ENCODE measurements at regions not wholly inside any gene's neighbourhood (a gene's known extent, or its start where the extent isn't known, plus 50 kb on each side); places are given as distances from the start of the nearest gene placed in this dataset.

DNA sequence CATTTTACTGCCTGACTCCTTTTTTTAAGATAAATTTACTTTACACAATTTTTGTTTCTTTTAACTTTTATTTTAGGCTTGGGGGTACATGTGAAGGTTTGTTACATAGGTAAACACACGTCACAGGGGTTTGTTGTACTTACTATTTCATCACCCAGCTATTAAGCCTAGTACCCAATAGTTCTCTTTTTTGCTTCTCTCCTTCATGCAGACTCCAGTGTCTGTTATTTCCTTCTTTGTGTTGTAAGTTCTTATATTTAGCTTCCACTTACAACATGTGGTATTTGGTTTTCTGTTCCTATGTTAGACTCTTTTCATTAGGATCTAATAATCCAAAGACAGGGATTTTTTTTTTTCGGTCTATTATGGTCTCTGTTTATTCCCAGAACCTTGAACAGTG, 83.5 kb upstream of the CCN6 start:
- POLR2A ChIA-PET: no interaction called here
- TF ChIP-seq, protein P1, sequence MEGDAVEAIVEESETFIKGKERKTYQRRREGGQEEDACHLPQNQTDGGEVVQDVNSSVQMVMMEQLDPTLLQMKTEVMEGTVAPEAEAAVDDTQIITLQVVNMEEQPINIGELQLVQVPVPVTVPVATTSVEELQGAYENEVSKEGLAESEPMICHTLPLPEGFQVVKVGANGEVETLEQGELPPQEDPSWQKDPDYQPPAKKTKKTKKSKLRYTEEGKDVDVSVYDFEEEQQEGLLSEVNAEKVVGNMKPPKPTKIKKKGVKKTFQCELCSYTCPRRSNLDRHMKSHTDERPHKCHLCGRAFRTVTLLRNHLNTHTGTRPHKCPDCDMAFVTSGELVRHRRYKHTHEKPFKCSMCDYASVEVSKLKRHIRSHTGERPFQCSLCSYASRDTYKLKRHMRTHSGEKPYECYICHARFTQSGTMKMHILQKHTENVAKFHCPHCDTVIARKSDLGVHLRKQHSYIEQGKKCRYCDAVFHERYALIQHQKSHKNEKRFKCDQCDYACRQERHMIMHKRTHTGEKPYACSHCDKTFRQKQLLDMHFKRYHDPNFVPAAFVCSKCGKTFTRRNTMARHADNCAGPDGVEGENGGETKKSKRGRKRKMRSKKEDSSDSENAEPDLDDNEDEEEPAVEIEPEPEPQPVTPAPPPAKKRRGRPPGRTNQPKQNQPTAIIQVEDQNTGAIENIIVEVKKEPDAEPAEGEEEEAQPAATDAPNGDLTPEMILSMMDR (IDR thresholded peaks at IDR 0.05; ENCODE audit: unreplicated experiment): no peak
- Mint-ChIP-seq H3K27me3 (ENCODE audit: insufficient read depth, unreplicated experiment) (no peaks in the 10 kb centered on the region), H3K4me1 (ENCODE audit: insufficient read depth, unreplicated experiment) (peaks cover 25% of the 10 kb centered on the region), H3K36me3 (ENCODE audit: insufficient read depth, unreplicated experiment) (no peaks in the 10 kb centered on the region), H3K4me3 (ENCODE audit: unreplicated experiment) (no peak overlapping the region), H3K27ac (ENCODE audit: low read depth, unreplicated experiment) (no peak overlapping the region), H3K9me3 (ENCODE audit: unreplicated experiment) (no peaks in the 10 kb centered on the region)
- no TSS peak for BruUV-seq (replicated peaks)
- CTCF ChIA-PET: interaction anchor here (0.7 kb wide), 1 partner anchor 91 kb away, joined by 3 read pairs; no protein-coding TSS in a partner anchor
- intact Hi-C loops (cut with micrococcal nuclease): no loop called here
- no peak for DNase-seq (ENCODE audit: unreplicated experiment)

DNA sequence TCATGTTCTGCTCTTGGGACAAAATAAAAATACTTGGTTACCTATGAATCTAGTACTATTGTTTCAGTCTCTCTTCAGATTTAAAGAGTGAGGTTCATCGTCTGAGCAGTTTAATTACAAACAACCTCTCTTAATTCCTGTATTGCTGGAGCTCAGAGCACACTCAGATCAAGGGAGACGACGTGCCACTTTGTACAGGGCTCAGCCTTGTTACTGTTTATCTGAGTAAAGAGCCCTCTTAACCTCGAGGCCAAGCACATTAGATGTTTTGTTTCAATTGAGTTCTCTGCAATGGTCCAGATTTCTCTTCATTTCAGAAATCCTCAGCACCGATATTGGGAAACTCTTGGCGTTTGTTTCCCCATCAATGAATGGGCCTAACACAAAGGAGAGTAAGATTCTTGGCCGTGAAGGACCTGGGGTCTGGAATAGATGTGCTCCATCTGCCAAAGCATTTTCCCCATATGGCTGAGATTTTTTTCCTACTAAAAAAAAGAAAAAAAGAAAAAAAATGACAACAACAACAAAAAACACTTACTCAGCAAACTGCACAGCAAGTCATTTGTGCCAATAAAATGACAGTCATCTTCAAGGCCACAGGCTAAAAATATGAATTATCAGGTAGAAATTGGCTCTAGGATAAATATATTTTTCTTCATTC, 82.6 kb upstream of the CCN6 start:
- H3K4me3 Mint-ChIP-seq (ENCODE audit: unreplicated experiment): no peak overlapping the region
- no peaks in the 10 kb centered on the region for H3K36me3 Mint-ChIP-seq (ENCODE audit: insufficient read depth, unreplicated experiment)
- H3K4me1 Mint-ChIP-seq (ENCODE audit: insufficient read depth, unreplicated experiment): peaks cover 25% of the 10 kb centered on the region
- CTCF ChIA-PET: interaction anchor here (0.5 to 0.6 kb wide), 2 partner anchors 28 to 29 kb away, joined by 3 to 6 read pairs; no protein-coding TSS in a partner anchor
- no peak for DNase-seq (ENCODE audit: unreplicated experiment)
- intact Hi-C loops (cut with micrococcal nuclease): no loop called here
- TF ChIP-seq, protein P1 (IDR thresholded peaks at IDR 0.05; ENCODE audit: unreplicated experiment): no peak
- no TSS peak for BruUV-seq (replicated peaks)
- peak overlapping the region; percentile 100 for H3K27ac Mint-ChIP-seq (ENCODE audit: low read depth, unreplicated experiment)
- no peaks in the 10 kb centered on the region for H3K27me3 Mint-ChIP-seq (ENCODE audit: insufficient read depth, unreplicated experiment)
- H3K9me3 Mint-ChIP-seq (ENCODE audit: unreplicated experiment): no peaks in the 10 kb centered on the region
- POLR2A ChIA-PET: no interaction called here

DNA sequence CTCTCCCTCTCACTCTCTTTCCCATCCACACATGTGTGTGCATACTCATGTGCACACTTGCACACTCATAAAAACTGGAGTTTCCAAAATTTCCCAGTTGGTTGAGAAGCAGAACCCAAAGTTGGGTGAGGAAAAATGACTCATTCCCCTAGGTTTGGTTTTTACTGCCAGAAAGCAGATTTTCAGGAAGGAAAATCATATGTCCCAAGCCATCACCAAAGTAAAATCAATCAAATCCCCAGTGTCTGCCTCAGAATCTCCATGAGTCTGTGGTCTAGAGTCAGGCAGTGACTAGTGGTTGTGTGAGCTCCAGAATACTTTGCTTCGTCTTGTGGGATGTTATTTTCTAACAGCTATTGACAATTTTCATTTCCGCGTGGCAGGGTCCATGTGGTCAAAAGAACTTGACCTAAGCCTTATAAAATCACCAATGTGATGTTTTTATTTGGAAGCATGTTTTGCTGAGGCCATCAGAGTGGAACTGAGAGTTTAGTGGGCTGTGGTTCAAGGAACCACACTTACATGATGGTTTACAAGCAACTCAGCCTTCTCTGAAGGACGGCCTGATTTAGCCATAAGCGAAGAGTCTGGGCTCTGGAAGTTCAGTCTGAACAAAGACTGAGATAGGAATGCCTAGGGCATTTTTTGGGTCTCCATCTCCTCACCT, 81.9 kb upstream of the CCN6 start:
- Mint-ChIP-seq H3K36me3 (ENCODE audit: insufficient read depth, unreplicated experiment) (no peaks in the 10 kb centered on the region), H3K27me3 (ENCODE audit: insufficient read depth, unreplicated experiment) (no peaks in the 10 kb centered on the region), H3K4me1 (ENCODE audit: insufficient read depth, unreplicated experiment) (peaks cover 25% of the 10 kb centered on the region), H3K27ac (ENCODE audit: low read depth, unreplicated experiment) (peak overlapping the region; percentile 100), H3K4me3 (ENCODE audit: unreplicated experiment) (no peak overlapping the region), H3K9me3 (ENCODE audit: unreplicated experiment) (no peaks in the 10 kb centered on the region)
- CTCF ChIA-PET: interaction anchor here (0.6 to 2.7 kb wide), 3 partner anchors 16 to 672 kb away, joined by 3 to 16 read pairs (median 3); no protein-coding TSS in a partner anchor
- POLR2A ChIA-PET: interaction anchor here (0.6 to 2.6 kb wide), 4 partner anchors 13 to 233 kb away, joined by 3 to 30 read pairs (median 12); partner anchors contain the start of gene FYN
- intact Hi-C loops (cut with micrococcal nuclease): loop anchor here (2.0 kb wide), 1 partner anchor 99 kb away; the partner anchor contains the start of gene FYN
- no peak for DNase-seq (ENCODE audit: unreplicated experiment)
- TF ChIP-seq, protein P1 (IDR thresholded peaks at IDR 0.05; ENCODE audit: unreplicated experiment): no peak
- no TSS peak for BruUV-seq (replicated peaks)

DNA sequence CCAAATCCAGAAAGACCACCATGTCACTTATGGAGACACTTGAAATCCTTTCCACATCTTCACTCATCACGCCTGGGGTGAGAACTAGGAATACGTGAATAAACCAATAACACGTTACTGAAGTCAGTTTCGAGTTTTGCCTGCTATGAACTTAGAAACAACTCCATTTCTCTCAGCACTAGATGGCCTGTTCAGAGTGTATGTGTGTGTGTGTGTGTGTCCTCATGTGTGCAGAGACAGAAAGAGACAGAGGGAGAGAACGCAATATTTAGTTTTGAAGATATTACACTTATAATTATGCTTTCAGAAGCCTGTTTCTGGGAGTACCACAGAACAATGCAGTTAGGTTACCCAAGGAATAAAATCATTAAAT, 81.2 kb upstream of the CCN6 start:
- no peak for DNase-seq (ENCODE audit: unreplicated experiment)
- H3K27me3 Mint-ChIP-seq (ENCODE audit: insufficient read depth, unreplicated experiment): no peaks in the 10 kb centered on the region
- H3K4me3 Mint-ChIP-seq (ENCODE audit: unreplicated experiment): peak overlapping the region; percentile 67
- intact Hi-C loops (cut with micrococcal nuclease): loop anchor here (2.0 kb wide), 1 partner anchor 100 kb away; the partner anchor contains the start of gene FYN
- no TSS peak for BruUV-seq (replicated peaks)
- ChIA-PET POLR2A (interaction anchor here (0.6 to 2.6 kb wide), 9 partner anchors 10 to 385 kb away, joined by 3 to 30 read pairs (median 4); partner anchors contain the start of gene FYN), CTCF (interaction anchor here (0.6 to 2.7 kb wide), 4 partner anchors 12 to 671 kb away, joined by 3 to 16 read pairs (median 4); no protein-coding TSS in a partner anchor)
- no peaks in the 10 kb centered on the region for H3K36me3 Mint-ChIP-seq (ENCODE audit: insufficient read depth, unreplicated experiment)
- H3K9me3 Mint-ChIP-seq (ENCODE audit: unreplicated experiment): no peaks in the 10 kb centered on the region
- H3K4me1 Mint-ChIP-seq (ENCODE audit: insufficient read depth, unreplicated experiment): peaks cover 25% of the 10 kb centered on the region
- TF ChIP-seq, protein P1 (IDR thresholded peaks at IDR 0.05; ENCODE audit: unreplicated experiment): no peak
- peak overlapping the region; percentile 100 for H3K27ac Mint-ChIP-seq (ENCODE audit: low read depth, unreplicated experiment)

All from MCF 10A (cell line).